ENCODE measurements at regions not wholly inside any gene's neighbourhood (a gene's known extent, or its start where the extent isn't known, plus 50 kb on each side); places are given as distances from the start of the nearest gene placed in this dataset.

GRCh38 chr5:108472237-108472636 is 90.3 kb upstream of the FBXL17 start:
- TF ChIP-seq, protein P1, sequence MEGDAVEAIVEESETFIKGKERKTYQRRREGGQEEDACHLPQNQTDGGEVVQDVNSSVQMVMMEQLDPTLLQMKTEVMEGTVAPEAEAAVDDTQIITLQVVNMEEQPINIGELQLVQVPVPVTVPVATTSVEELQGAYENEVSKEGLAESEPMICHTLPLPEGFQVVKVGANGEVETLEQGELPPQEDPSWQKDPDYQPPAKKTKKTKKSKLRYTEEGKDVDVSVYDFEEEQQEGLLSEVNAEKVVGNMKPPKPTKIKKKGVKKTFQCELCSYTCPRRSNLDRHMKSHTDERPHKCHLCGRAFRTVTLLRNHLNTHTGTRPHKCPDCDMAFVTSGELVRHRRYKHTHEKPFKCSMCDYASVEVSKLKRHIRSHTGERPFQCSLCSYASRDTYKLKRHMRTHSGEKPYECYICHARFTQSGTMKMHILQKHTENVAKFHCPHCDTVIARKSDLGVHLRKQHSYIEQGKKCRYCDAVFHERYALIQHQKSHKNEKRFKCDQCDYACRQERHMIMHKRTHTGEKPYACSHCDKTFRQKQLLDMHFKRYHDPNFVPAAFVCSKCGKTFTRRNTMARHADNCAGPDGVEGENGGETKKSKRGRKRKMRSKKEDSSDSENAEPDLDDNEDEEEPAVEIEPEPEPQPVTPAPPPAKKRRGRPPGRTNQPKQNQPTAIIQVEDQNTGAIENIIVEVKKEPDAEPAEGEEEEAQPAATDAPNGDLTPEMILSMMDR (conservative IDR thresholded peaks at IDR 0.05; ENCODE audit: low read depth in 2 of 2), result no peak
- TF ChIP-seq EZH2 (IDR thresholded peaks at IDR 0.05; ENCODE audit: low read depth, unreplicated experiment) (no peak), POLR2AphosphoS5 (IDR thresholded peaks at IDR 0.05; ENCODE audit: low read depth) (no peak), EZH2phosphoT487 (IDR thresholded peaks at IDR 0.05; ENCODE audit: unreplicated experiment) (no peak), REST (IDR thresholded peaks at IDR 0.05; ENCODE audit: unreplicated experiment) (no peak)

Measured in GM23338 (cell line).